HG02938 (cell line): ENCODE measurements at regions not wholly inside any gene's neighbourhood (a gene's known extent, or its start where the extent isn't known, plus 50 kb on each side); places are given as distances from the start of the nearest gene placed in this dataset.
A peak's percentile ranks its signal among the peaks of the same experiment; 100 is the strongest.
"Not testable (repeated sequence)": the region's sequence is repeated elsewhere in the genome, so short reads cannot be mapped to it uniquely, and the experiment has no call there.

ENCODE experiments used
- ATAC-seq: cut with Tn5 transposase; IDR thresholded peaks from one replicate; pipeline ENCODE4 v1.9.1; 2021; ENCODE audit warnings: mild to moderate bottlenecking, moderate library complexity; ENCODE audit not compliant: unreplicated experiment

GRCh38 chr3:153023896-153024295 is 138.1 kb upstream of the RAP2B start:
- no peak for ATAC-seq

GRCh38 chr3:153026026-153026425 is 136.0 kb upstream of the RAP2B start:
- peak; percentile 56 for ATAC-seq

GRCh38 chr3:153028381-153028780 is 133.6 kb upstream of the RAP2B start:
- ATAC-seq, result no peak

- ATAC-seq, result no peak
These were observed 132.7 kb upstream of the RAP2B start for GRCh38 chr3:153029350-153029749.

- ATAC-seq, result no peak
These were observed 129.1 kb upstream of the RAP2B start for GRCh38 chr3:153032891-153033290.

GRCh38 chr3:153036846-153037245 is 125.2 kb upstream of the RAP2B start:
- ATAC-seq, result no peak

GRCh38 chr3:153038367-153038766 is 123.7 kb upstream of the RAP2B start:
- ATAC-seq, result no peak

- no peak for ATAC-seq
These were observed 123.2 kb upstream of the RAP2B start for GRCh38 chr3:153038779-153039178.

- ATAC-seq, result no peak
These were observed 120.8 kb upstream of the RAP2B start for GRCh38 chr3:153041181-153041580.

GRCh38 chr3:153042088-153042487 is 119.9 kb upstream of the RAP2B start:
- ATAC-seq, result no peak

- ATAC-seq, result no peak
These were observed 118.2 kb upstream of the RAP2B start for GRCh38 chr3:153043729-153044328.

- ATAC-seq, result no peak
These were observed 116.9 kb upstream of the RAP2B start for GRCh38 chr3:153045150-153045549.

GRCh38 chr3:153050978-153051377 is 111.0 kb upstream of the RAP2B start:
- ATAC-seq, result no peak

GRCh38 chr3:153051427-153052095 is 110.5 kb upstream of the RAP2B start:
- ATAC-seq, result no peak

- ATAC-seq, result no peak
These were observed 109.9 kb upstream of the RAP2B start for GRCh38 chr3:153052096-153052460.

GRCh38 chr3:153055217-153055616 is 106.8 kb upstream of the RAP2B start:
- ATAC-seq, result no peak

GRCh38 chr3:153055779-153056178 is 106.2 kb upstream of the RAP2B start:
- no peak for ATAC-seq

GRCh38 chr3:153058031-153058688 is 103.9 kb upstream of the RAP2B start:
- not testable (repeated sequence) for ATAC-seq

- ATAC-seq, result no peak
These were observed 101.7 kb upstream of the RAP2B start for GRCh38 chr3:153060346-153060745.

GRCh38 chr3:153061938-153062528 is 100.0 kb upstream of the RAP2B start:
- ATAC-seq, result no peak

- no peak for ATAC-seq
These were observed 98.7 kb upstream of the RAP2B start for GRCh38 chr3:153063337-153063736.

- no peak for ATAC-seq
These were observed 95.0 kb upstream of the RAP2B start for GRCh38 chr3:153066983-153067382.
